SK-MEL-5 (cell line): ENCODE measurements at regions not wholly inside any gene's neighbourhood (a gene's known extent, or its start where the extent isn't known, plus 50 kb on each side); places are given as distances from the start of the nearest gene placed in this dataset.
A peak's percentile ranks its signal among the peaks of the same experiment; 100 is the strongest.
"Not testable (repeated sequence)": the region's sequence is repeated elsewhere in the genome, so short reads cannot be mapped to it uniquely, and the experiment has no call there.

Experiments used
- DNase-seq: peaks from one replicate; pipeline ENCODE4 v3.0.0-alpha.2; 2016; ENCODE audit warnings: low read depth, low spot score
- in situ Hi-C: cut with HindIII; loops from 2 replicates; pipeline ENCODE4 v1.10.0; 2016; ENCODE audit warnings: low sequenced_read_pairs, high pct_unique_total_duplicates, low pct_unique_long_range_greater_than_20kb

GRCh38 chr2:4174796-4175195 is 471.4 kb downstream of the DCDC2C start:
- DNase-seq, result no peak
- in situ Hi-C loops, result no loop called here

GRCh38 chr2:4175343-4175742 is 472.0 kb downstream of the DCDC2C start:
- DNase-seq, result peak; percentile 7

DNA sequence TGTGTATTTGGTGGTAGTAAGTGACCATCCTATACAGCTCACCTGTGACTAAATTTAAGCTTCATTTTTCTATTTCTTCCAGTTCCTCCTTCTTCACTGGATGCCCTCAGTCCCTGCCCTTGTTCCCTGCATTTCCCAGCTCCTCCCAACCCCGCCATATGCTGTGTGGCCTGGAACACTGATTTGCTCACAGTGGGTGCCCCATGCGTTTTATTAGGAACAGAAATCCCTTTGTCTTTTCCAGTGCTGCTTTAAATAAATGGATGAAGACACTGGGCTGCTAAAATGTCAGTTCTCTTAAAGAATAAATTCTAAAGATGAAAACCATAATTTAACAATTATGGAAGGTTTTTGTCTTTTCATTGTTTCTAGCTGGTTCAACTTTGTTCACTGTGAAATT is 477.3 kb downstream of the DCDC2C start:
- DNase-seq, result no peak
- in situ Hi-C loops, result no loop called here

More at GRCh38 chr2:4175343-4175742, 472.0 kb downstream of the DCDC2C start:
- in situ Hi-C loops, result no loop called here

DNA sequence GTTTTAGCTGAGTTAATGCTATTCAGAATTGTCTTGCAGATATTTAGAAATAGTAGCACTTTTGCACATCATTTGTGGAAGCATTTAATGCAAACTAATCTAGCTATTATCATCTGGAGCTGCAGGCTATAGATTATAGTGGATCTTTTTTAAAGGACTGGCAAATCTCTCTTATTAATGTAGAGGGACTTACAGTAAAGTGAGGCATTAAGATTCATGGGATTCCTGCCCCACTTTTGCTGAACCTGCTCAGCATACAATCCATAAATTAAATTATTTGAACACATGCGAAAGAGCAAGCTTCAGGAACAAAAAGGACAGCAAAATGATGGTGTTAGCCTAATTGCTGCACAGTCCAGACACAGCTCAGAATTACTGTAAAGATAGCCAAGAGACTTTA is 477.7 kb downstream of the DCDC2C start:
- in situ Hi-C loops, result no loop called here
- DNase-seq, result no peak

DNA sequence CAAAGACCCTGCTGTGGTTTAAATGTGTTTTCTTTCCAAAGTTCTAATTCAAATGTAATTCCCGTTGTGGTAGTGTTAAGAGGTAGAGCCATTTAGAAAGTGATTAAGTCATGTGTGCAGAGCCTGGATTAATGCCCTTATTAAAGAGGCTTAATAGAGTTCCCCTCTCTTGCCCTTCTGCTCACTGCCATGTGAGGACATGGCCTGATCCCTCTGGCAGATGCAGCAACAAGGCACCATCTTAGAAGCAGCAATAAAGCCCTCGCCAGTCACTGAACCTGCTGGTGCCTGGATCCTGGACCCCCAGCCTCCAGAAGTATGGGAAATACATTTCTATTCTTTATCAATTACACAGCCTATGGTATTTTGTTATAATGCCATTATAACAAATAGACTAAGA is 485.2 kb downstream of the DCDC2C start:
- DNase-seq, result no peak
- in situ Hi-C loops, result no loop called here

- no peak for DNase-seq
- in situ Hi-C loops, result no loop called here
Observed at GRCh38 chr2:4190548-4190947, 487.2 kb downstream of the DCDC2C start.

GRCh38 chr2:4192119-4192518 is 488.7 kb downstream of the DCDC2C start:
- in situ Hi-C loops, result no loop called here
- DNase-seq, result no peak

DNA sequence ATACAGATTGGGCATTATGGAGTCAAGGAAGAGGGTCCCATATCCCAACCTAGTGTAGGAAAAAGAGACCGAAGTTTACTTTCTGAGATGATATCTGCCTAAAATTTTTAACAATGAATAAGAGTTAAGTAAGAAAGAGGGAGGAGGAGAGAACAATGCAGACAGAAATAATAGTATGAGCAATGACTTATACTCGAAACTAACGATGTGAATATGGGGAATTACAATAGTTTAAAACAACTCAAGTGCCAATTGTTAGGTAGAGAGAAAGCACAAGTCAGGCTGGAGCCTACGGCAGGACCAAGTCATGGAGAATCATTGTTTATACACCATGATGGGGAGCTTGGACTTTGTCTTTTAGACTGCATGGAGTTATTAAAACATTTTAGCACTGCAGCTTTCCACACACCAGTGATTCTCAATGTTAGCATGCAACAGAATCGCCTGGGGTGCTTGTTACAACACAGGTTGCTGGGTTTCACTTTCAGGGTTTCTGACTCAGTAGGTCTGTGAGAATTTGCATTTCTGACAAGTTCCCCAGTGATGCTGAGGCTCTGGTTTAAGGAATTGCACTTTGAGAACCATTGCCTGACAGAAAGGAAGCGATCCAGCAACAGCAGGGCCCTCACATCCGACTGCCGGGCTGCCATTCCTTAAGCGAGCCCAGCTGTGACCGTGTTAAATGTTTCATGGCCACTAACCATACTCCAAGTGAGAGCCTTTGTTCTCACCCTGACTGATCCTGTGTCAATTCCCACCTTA is 511.2 kb downstream of the DCDC2C start:
- in situ Hi-C loops, result no loop called here
- DNase-seq, result no peak

DNA sequence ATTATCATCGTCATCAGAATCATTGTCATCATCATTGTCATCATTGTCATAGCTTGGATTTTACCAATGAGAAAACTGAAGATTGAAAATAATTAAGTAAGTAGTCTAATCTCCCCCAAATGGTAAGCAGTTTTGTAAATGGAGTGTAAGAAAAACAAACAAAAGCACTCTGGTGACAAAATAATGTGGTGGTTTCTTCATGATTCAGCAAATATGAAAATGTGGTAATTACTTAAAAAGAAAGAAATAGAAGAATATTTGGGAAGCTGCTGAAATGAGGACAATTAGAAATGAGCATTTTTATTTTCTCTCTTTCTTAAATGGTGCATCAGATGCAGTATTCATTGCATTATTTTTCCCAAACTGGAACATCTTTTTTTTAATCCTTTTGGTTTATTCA is 514.4 kb downstream of the DCDC2C start:
- in situ Hi-C loops, result no loop called here
- DNase-seq, result no peak

GRCh38 chr2:4219101-4219500 is 515.7 kb downstream of the DCDC2C start:
- in situ Hi-C loops, result no loop called here
- no peak for DNase-seq

GRCh38 chr2:4219571-4219970 is 516.2 kb downstream of the DCDC2C start:
- no peak for DNase-seq
- in situ Hi-C loops, result no loop called here

GRCh38 chr2:4221434-4221833 is 518.1 kb downstream of the DCDC2C start:
- no peak for DNase-seq
- in situ Hi-C loops, result no loop called here

GRCh38 chr2:4221845-4222244 is 518.5 kb downstream of the DCDC2C start:
- no peak for DNase-seq
- in situ Hi-C loops, result no loop called here

DNA sequence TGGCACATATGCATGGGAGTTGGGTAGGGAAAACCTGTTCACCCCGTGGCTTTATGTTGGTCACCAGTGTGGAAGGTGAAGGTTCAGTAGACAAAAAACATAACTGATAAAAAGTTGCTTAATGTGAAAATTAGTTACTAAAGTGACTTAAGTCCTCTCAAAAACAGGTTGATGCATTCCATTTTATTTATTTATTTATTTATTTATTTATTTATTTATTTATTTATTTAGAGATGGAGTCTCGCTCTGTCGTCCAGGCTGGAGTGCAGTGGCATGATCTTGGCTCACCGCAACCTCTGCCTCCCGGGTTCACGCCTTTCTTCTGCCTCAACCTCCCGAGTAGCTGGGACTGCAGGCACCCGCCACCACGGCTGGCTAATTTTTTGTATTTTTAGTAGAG is 541.0 kb downstream of the DCDC2C start:
- in situ Hi-C loops, DNase-seq: not testable (repeated sequence)

- DNase-seq, result no peak
- in situ Hi-C loops, result no loop called here
Observed at GRCh38 chr2:4246364-4247131, 543.2 kb downstream of the DCDC2C start.

- in situ Hi-C loops, result no loop called here
- no peak for DNase-seq
Observed at GRCh38 chr2:4247791-4248190, 544.4 kb downstream of the DCDC2C start.

DNA sequence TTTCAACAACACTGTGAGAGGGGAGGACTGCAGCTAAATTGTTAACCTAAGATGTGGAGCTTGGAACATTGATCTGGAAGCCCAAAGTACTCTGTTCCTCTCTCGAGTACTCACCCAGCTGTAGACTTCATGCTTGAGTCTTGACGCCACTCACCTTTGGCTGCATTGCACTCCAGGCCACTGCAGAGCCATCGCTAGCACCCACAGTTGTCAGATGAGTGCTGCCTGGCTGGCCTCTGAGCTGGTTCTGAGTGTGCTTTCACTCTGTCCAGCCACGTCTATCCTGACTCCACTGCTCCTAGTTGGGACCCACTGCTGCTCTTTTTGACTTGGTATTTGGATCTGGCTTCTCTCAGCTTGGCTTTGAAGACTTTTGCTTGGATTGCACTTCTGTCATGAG is 552.1 kb downstream of the DCDC2C start:
- in situ Hi-C loops, result no loop called here

GRCh38 chr2:4256351-4256750 is 553.0 kb downstream of the DCDC2C start:
- in situ Hi-C loops, result no loop called here

More for the DNA sequence above, 552.1 kb downstream of the DCDC2C start:
- no peak for DNase-seq

DNA sequence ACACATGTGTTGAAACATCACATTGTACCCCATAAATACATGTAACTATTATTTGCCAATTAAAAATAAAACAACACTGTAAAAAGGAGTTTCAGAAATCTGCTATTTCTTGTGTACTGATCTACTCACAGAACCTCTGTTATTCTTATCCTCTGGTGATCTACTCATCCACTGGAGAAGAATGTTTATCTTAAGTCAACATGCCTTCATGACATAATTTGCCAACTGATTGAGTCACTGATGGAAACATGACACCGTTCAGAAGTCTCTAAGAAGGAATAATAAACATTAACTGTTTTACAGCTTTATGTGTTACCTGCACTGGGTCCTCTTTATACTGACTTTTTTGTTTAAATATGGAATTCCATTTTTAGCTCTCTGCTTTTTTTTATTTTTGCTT is 555.2 kb downstream of the DCDC2C start:
- in situ Hi-C loops, result no loop called here
- no peak for DNase-seq

More at GRCh38 chr2:4256351-4256750, 553.0 kb downstream of the DCDC2C start:
- DNase-seq, result no peak
